ENCODE measurements at regions not wholly inside any gene's neighbourhood (a gene's known extent, or its start where the extent isn't known, plus 50 kb on each side); places are given as distances from the start of the nearest gene placed in this dataset.

DNA sequence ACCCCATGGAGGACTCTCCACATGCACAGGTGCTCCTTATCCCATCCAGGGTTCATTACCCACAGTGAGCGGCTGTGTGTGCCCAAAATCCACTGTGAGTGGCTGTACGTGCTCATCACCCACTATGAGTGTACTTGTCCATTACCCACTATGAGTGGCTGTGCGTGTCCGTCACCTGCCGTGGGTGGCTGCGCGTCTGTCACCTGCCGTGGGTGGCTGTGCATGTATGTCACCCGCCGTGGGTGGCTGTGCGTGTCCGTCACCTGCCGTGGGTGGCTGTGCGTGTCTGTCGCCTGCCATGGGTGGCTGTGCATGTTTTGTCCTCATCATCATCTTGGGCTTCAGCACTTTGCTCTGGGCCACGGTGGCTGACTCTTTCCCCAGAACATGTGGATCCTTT is 78.6 kb upstream of the FN1 start:
- no peak for FAIRE-seq
- DNase-seq (ENCODE audit: low spot score): no peak
- H3K27ac ChIP-seq (ENCODE audit: extremely low read length, insufficient read depth, low read length): no peak overlapping the region
- no peak overlapping the region for H3K4me3 ChIP-seq (replicated peaks in 1 of 3; ENCODE audit: insufficient read depth in 1 of 3, low read depth in 2 of 3, low read length in 3 of 3)
- peaks cover 14% of the 10 kb centered on the region for H3K4me1 ChIP-seq (ENCODE audit: insufficient read depth, low read length)
- TF ChIP-seq ZNF33A (CRISPR knock-in tag; IDR thresholded peaks at IDR 0.05; ENCODE audit: borderline replicate concordance): no peak
- TF ChIP-seq AGO1 (IDR thresholded peaks at IDR 0.05; ENCODE audit: low read depth, low read length, poor library complexity, severe bottlenecking): peak; percentile 31
- no peak for ATAC-seq
- H3K27me3 ChIP-seq (ENCODE audit: control insufficient read depth in 1 of 2, insufficient read depth in 2 of 2, low read length in 2 of 2): 0 out of 5 replicates have a peak, but pooled peaks cover 0 to 1% of the 10 kb centered on the region in 2 experiments
- no TSS peak for BruUV-seq (replicated peaks)
- CTCF ChIA-PET (ENCODE audit: low intra/inter-chr PET ratio, low total read pairs): no interaction called here
- H3K9ac ChIP-seq (ENCODE audit: insufficient read depth, low read depth, low read length): no peak overlapping the region
- in situ Hi-C loops (cut with HindIII; ENCODE audit: extremely low pct_ligation_motif_present, low pct_unique_long_range_greater_than_20kb): no loop called here
- intact Hi-C loops (cut with micrococcal nuclease; ENCODE audit: unreplicated experiment): no loop called here
- POLR2A ChIA-PET: no interaction called here
- H3K9me3 ChIP-seq (ENCODE audit: low read length): no peaks in the 10 kb centered on the region
- 97% methylated on average over 16 of the region's 16 CpGs for WGBS (ENCODE audit: low lambda C conversion rate)
- no peaks in the 10 kb centered on the region for H3K79me2 ChIP-seq (ENCODE audit: insufficient read depth, low read length)
- no peak overlapping the region for H3K4me2 ChIP-seq (ENCODE audit: low read depth, low read length)
- no peaks in the 10 kb centered on the region for H4K20me1 ChIP-seq (ENCODE audit: insufficient read depth, low read length)
- no peak overlapping the region for H2AFZ ChIP-seq (ENCODE audit: low read length)
- H3K36me3 ChIP-seq (replicated peaks in 1 of 2; ENCODE audit: control insufficient read depth in 1 of 2, insufficient read depth in 2 of 2, low read length in 2 of 2): no peaks in the 10 kb centered on the region

DNA sequence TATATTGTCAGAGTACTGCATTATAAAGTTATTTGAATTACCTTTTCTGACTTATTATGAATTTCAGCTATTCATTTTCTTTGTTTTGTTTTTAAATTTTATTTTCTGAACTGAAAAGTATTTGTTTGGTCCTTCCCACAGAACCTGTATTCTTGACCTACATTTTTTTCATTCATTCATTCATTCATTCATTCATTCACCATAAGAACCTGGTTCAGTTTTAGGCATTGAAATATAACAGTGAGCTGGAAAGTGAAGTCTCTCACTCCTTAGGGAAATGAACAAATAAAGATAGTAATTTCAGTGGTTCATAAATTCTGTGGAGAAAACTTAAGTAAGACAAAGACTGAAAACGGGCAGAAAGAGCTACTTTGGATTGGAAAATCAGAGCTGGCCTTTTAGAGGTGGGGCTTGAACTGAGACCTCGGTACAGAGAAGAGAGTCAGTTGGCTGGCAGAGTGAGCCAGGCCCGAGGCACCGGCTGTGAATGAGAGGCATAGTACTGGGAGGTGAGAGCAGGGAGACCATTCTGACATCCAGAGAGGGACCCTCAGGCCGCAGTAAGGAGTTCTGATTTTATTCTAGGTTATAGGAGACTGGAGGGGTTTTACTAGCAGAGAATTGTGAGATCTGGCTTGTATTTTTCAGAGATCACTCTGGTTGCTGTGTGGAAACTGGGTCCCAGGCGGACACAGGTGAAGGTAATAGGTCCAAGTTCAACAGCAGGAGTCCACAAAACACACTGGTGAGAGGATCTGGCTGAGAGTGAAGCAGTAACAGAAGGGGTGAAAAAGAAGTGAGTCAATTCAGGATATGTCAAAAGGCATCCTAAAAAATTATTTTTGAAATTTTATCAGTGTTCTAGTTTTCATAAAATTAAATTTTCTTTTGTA is 75.8 kb upstream of the FN1 start:
- peak overlapping the region; percentile 19; the same call in 1 of the 2 replicates for H3K9ac ChIP-seq (ENCODE audit: insufficient read depth, low read depth, low read length)
- H3K4me1 ChIP-seq (ENCODE audit: insufficient read depth, low read length): peaks cover 32% of the 10 kb centered on the region
- DNase-seq (ENCODE audit: low spot score) (peak; percentile 35), ATAC-seq (peak; percentile 94), FAIRE-seq (no peak)
- in situ Hi-C loops (cut with HindIII; ENCODE audit: extremely low pct_ligation_motif_present, low pct_unique_long_range_greater_than_20kb) (no loop called here), intact Hi-C loops (cut with micrococcal nuclease; ENCODE audit: unreplicated experiment) (no loop called here)
- BruUV-seq (replicated peaks): no TSS peak
- no peaks in the 10 kb centered on the region for H4K20me1 ChIP-seq (ENCODE audit: insufficient read depth, low read length)
- H3K79me2 ChIP-seq (ENCODE audit: insufficient read depth, low read length): no peaks in the 10 kb centered on the region
- peak overlapping the region; percentile 26 for H3K4me2 ChIP-seq (ENCODE audit: low read depth, low read length)
- WGBS (ENCODE audit: low lambda C conversion rate): 50% methylated on average over 6 of the region's 6 CpGs
- POLR2A ChIA-PET: no interaction called here
- H3K4me3 ChIP-seq (replicated peaks in 1 of 3; ENCODE audit: insufficient read depth in 1 of 3, low read depth in 2 of 3, low read length in 3 of 3): no peak overlapping the region
- CTCF ChIA-PET (ENCODE audit: low intra/inter-chr PET ratio, low total read pairs): no interaction called here
- no peaks in the 10 kb centered on the region for H3K27me3 ChIP-seq (ENCODE audit: control insufficient read depth in 1 of 2, insufficient read depth in 2 of 2, low read length in 2 of 2)
- peak overlapping the region; percentile 85 for H2AFZ ChIP-seq (ENCODE audit: low read length)
- H3K36me3 ChIP-seq (replicated peaks in 1 of 2; ENCODE audit: control insufficient read depth in 1 of 2, insufficient read depth in 2 of 2, low read length in 2 of 2): no peaks in the 10 kb centered on the region
- peak overlapping the region; percentile 37 for H3K27ac ChIP-seq (ENCODE audit: extremely low read length, insufficient read depth, low read length)
- no peaks in the 10 kb centered on the region for H3K9me3 ChIP-seq (ENCODE audit: low read length)
- TF ChIP-seq, protein P1, sequence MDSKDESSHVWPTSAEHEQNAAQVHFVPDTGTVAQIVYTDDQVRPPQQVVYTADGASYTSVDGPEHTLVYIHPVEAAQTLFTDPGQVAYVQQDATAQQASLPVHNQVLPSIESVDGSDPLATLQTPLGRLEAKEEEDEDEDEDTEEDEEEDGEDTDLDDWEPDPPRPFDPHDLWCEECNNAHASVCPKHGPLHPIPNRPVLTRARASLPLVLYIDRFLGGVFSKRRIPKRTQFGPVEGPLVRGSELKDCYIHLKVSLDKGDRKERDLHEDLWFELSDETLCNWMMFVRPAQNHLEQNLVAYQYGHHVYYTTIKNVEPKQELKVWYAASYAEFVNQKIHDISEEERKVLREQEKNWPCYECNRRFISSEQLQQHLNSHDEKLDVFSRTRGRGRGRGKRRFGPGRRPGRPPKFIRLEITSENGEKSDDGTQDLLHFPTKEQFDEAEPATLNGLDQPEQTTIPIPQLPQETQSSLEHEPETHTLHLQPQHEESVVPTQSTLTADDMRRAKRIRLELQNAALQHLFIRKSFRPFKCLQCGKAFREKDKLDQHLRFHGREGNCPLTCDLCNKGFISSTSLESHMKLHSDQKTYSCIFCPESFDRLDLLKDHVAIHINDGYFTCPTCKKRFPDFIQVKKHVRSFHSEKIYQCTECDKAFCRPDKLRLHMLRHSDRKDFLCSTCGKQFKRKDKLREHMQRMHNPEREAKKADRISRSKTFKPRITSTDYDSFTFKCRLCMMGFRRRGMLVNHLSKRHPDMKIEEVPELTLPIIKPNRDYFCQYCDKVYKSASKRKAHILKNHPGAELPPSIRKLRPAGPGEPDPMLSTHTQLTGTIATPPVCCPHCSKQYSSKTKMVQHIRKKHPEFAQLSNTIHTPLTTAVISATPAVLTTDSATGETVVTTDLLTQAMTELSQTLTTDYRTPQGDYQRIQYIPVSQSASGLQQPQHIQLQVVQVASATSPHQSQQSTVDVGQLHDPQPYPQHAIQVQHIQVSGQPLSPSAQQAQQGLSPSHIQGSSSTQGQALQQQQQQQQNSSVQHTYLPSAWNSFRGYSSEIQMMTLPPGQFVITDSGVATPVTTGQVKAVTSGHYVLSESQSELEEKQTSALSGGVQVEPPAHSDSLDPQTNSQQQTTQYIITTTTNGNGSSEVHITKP (CRISPR knock-in tag; IDR thresholded peaks at IDR 0.05; ENCODE audit: low read depth): no peak
- TF ChIP-seq LCORL (IDR thresholded peaks at IDR 0.05): no peak
- no peak for TF ChIP-seq LCORL (CRISPR knock-in tag; IDR thresholded peaks at IDR 0.05)
- TF ChIP-seq KDM3A (CRISPR knock-in tag; IDR thresholded peaks at IDR 0.05; ENCODE audit: low read depth): no peak
- TF ChIP-seq RFX3 (CRISPR knock-in tag; IDR thresholded peaks at IDR 0.05): no peak
- no peak for TF ChIP-seq TAF1 (CRISPR knock-in tag; IDR thresholded peaks at IDR 0.05)
- no peak for TF ChIP-seq MLLT10 (CRISPR knock-in tag; IDR thresholded peaks at IDR 0.05)
- no peak for TF ChIP-seq ZNF788 (CRISPR knock-in tag; IDR thresholded peaks at IDR 0.05; ENCODE audit: borderline replicate concordance)
- no peak for TF ChIP-seq ZFY (CRISPR knock-in tag; IDR thresholded peaks at IDR 0.05)
- peak; percentile 93 for TF ChIP-seq ZNF24 (IDR thresholded peaks at IDR 0.05)
- TF ChIP-seq GRHL1 (CRISPR knock-in tag; conservative IDR thresholded peaks at IDR 0.05): no peak
- TF ChIP-seq U2AF1 (optimal IDR thresholded peaks at IDR 0.05; ENCODE audit: low read depth, low read length): no peak

All from HepG2 (cell line).